HG03575 (cell line): ENCODE measurements at regions not wholly inside any gene's neighbourhood (a gene's known extent, or its start where the extent isn't known, plus 50 kb on each side); places are given as distances from the start of the nearest gene placed in this dataset.
"Not testable (repeated sequence)": the region's sequence is repeated elsewhere in the genome, so short reads cannot be mapped to it uniquely, and the experiment has no call there.

Experiments used
- ATAC-seq: cut with Tn5 transposase; IDR thresholded peaks from one replicate; pipeline ENCODE4 v1.9.1; 2021; ENCODE audit not compliant: unreplicated experiment, insufficient number of reproducible peaks, low FRiP score; ENCODE audit errors: extremely low read depth

GRCh38 chr14:71771996-71772395, 160.2 kb upstream of the RGS6 start:
- not testable (repeated sequence) for ATAC-seq

DNA sequence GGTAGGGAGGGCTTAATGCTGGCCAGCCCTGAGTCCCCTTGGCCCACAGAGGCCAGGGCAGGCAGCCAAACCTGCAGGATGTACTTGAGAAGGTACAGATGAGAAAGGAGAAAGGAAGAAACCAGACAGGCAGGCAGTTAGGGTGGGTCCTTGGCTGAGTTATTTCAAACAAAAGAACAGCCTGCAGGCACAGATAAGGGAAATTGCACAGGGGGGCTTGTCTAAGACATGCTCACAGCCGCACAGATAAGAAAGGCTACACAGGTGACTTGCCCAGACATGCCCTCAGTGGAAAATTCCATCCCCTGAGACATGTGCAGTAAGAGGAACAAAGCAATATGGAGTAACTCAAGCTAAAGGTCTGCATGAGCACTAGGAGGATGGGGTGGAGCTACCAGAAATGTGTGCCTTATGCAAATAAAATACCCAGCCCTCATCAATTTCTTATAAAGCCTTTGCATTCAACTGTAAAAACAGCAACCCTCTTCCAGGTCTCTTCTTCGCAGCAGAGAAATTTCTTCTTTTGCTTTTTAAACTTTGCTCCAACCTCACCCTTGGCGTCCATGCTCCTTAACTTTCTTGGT, 158.2 kb upstream of the RGS6 start:
- ATAC-seq: no peak

GRCh38 chr14:71776471-71777360, 155.5 kb upstream of the RGS6 start:
- no peak for ATAC-seq

DNA sequence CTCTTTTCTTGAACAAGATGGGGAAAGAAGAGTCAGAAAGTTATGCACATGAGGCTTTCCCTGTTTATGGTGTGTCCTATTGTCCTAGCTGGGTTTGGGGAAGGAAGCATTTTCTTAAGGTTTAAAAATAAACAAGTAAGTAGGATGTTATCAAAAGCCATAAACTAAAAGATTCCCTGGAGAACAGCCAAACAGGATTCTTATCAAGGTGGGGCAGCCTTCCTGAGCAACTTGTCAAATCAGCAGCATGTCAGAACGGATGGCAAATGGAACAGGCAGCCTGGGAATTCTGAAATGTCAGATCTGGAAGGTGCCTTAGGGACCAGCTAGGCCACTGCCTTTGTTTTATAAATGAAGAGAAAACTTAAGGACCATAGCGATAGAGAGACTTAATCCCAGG, 152.2 kb upstream of the RGS6 start:
- ATAC-seq: no peak

DNA sequence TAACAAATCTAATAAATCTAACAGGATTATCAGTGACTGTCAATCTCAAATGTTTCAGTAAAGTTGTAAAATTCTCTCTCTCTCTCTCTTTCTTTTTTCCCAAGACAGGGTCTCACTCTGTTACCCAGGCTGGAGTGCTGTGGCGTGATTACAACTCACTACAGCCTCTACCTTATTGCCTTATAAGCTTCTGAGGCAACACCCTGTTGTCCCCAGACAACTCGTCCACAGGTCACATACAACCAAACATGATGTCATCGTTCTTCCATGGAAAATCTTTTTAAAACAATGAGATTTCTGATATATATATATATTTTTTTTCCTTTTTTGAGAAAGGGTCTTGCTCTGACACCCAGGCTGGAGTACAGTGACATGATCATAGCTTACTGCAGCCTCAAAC, 151.4 kb upstream of the RGS6 start:
- ATAC-seq: no peak

- ATAC-seq: no peak
Measured at GRCh38 chr14:71783088-71783487, 149.1 kb upstream of the RGS6 start.

GRCh38 chr14:71783786-71784185, 148.4 kb upstream of the RGS6 start:
- no peak for ATAC-seq

DNA sequence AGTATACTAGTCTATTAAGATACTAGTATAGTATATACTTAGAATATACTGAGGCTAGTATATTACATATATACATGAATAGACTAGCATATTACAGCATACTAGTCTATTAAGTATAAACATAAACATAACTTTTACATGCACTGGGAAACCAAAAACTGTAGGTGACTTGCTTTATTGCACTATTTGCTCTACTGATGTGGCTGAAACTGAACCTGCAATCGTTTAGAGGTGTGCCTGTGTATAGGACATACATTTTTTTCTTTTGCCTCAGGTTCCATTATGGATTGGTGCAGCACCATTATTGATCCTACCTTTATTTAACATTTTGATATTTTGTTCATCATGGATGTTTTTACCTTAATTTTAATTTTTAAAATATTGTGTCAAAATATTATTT, 143.2 kb upstream of the RGS6 start:
- ATAC-seq: no peak

GRCh38 chr14:71799841-71800240, 132.4 kb upstream of the RGS6 start:
- ATAC-seq: no peak

DNA sequence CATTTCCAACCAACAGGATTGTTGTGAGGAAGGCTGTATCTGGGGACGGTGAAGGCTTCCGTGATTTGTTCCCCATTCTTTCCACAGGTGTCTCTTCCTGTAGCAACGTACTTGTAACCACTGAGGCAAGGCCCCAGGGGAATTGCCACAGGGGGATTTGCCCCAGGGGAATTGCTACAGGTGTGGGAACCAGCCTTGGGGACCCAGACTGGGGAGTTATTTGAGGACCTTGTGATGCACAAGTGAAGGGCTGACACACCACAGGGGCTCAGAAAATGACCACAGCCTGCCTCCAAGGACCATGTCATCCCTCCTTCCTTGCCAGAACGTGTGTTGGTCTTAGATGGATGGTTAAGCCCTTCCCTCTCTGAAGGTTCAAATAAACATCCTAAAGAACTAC, 131.4 kb upstream of the RGS6 start:
- ATAC-seq: no peak

GRCh38 chr14:71803539-71804260, 128.5 kb upstream of the RGS6 start:
- no peak for ATAC-seq

GRCh38 chr14:71804992-71805391, 127.2 kb upstream of the RGS6 start:
- no peak for ATAC-seq

- ATAC-seq: not testable (repeated sequence)
Measured at GRCh38 chr14:71807049-71807448, 125.2 kb upstream of the RGS6 start.

GRCh38 chr14:71810800-71811199, 121.4 kb upstream of the RGS6 start:
- ATAC-seq: not testable (repeated sequence)

GRCh38 chr14:71812693-71813092, 119.5 kb upstream of the RGS6 start:
- no peak for ATAC-seq

DNA sequence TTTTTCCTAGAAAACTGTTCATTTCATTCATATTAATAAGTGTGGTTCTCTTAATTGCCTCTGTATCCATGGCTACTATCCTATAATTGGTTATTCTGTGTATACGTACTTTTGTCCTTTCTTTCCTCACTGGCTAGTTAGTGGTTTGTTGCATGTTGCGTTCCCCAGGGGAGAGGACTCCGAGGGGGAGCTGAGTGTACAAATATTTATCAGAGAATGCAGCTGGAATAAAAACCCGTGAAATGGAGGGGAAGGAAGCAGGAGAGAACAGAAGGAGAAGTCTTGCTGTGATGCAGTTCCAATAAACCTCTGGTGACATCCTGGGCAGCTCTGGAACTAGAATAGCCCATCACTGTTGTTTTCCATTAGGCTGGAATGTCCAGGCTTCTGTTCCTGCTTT, 117.1 kb upstream of the RGS6 start:
- no peak for ATAC-seq

GRCh38 chr14:71824816-71825215, 107.4 kb upstream of the RGS6 start:
- no peak for ATAC-seq

- no peak for ATAC-seq
Measured at GRCh38 chr14:71833476-71833875, 98.8 kb upstream of the RGS6 start.

- no peak for ATAC-seq
Measured at GRCh38 chr14:71834284-71835204, 97.7 kb upstream of the RGS6 start.
